Gastrocnemius medialis (tissue), 4 donors: ENCODE measurements at regions not wholly inside any gene's neighbourhood (a gene's known extent, or its start where the extent isn't known, plus 50 kb on each side); places are given as distances from the start of the nearest gene placed in this dataset.

Experiments used
- CTCF ChIP-seq, 5 experiments: fragments of 450-650 bp in 3 of 5; fragments of 200-600 bp in 2 of 5; sonication (generic) in 2 of 5; IDR thresholded peaks in 4 of 5; conservative IDR thresholded peaks in 1 of 5; 1 replicate in 4 of 5; 2 replicates in 1 of 5; pipeline ENCODE4 v1.5.1; 2016 to 2019; ENCODE audit warnings: antibody characterized with exemption in 5 of 5, mild to moderate bottlenecking in 3 of 5, moderate library complexity in 3 of 5
- POLR2A ChIP-seq, 2 donors: fragments of 450-650 bp; IDR thresholded peaks; one replicate each; pipeline ENCODE4 v1.6.1; 2017; ENCODE audit warnings: antibody characterized with exemption in 2 of 2, mild to moderate bottlenecking in 2 of 2, moderate library complexity in 2 of 2

GRCh38 chr4:73685052-73685451 is 55.3 kb upstream of the CXCL8 start:
- no peak for TF ChIP-seq CTCF (IDR thresholded peaks at IDR 0.05 in 4 of 5, conservative IDR thresholded peaks at IDR 0.05 in 1 of 5)
- TF ChIP-seq POLR2A (IDR thresholded peaks at IDR 0.05): no peak
